NCI-H187 treated with DMSO at 0.1 percent for 48 hours (cell line): ENCODE measurements at regions not wholly inside any gene's neighbourhood (a gene's known extent, or its start where the extent isn't known, plus 50 kb on each side); places are given as distances from the start of the nearest gene placed in this dataset.
"Not testable (repeated sequence)": the region's sequence is repeated elsewhere in the genome, so short reads cannot be mapped to it uniquely, and the experiment has no call there.

ENCODE experiments used
- DNase-seq: peaks from one replicate; lab custom pipeline; 2025; lab: John Stamatoyannopoulos, UW

GRCh38 chr12:126966498-126966897 lies 1300.5 kb upstream of the TMEM132C start:
- no peak for DNase-seq

GRCh38 chr12:126967152-126967551 lies 1299.8 kb upstream of the TMEM132C start:
- no peak for DNase-seq

GRCh38 chr12:126974779-126975178 lies 1292.2 kb upstream of the TMEM132C start:
- no peak for DNase-seq

DNA sequence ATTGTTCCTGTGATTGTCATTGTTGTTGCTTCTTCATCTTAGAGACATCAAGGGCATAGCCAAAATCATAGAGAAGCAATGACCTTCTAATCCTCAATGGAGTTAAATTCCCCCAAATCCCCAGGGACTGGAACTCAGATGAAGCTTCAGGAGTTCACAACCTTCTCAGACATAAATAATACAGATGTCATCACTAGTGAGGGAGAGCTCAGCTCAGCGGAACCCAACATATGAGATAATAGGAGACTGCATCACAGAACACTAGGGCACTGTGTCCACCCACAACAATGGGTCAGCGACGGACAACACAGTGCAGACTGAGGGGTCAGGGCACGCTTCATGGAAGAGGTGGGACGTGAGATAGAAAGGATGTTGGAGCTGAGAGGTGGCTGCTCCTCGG lies 1290.4 kb upstream of the TMEM132C start:
- no peak for DNase-seq

- not testable (repeated sequence) for DNase-seq
Observed at GRCh38 chr12:126979564-126979963, 1287.4 kb upstream of the TMEM132C start.

GRCh38 chr12:126982707-126983106 lies 1284.3 kb upstream of the TMEM132C start:
- DNase-seq, result no peak

GRCh38 chr12:126983735-126984134 lies 1283.2 kb upstream of the TMEM132C start:
- DNase-seq, result not testable (repeated sequence)

GRCh38 chr12:126985663-126986062 lies 1281.3 kb upstream of the TMEM132C start:
- DNase-seq, result not testable (repeated sequence)

DNA sequence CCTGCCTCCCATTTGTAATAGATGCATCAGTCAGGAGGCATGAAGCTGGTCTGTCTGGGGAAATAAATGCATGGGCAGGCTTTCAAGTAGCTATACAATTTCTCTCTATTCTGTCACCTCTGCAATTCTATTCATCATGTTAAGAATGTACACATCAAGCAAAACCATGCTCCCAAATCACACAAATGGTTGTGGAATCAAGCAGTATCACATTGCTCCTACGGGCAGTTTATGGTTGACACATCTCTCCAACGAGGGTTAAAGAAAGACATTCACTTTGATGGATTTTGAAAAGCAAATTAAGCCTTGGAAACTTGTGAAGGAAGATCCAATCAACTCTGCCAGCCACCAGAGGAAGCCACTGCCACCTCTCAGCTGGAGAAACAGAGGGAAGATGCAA lies 1277.4 kb upstream of the TMEM132C start:
- no peak for DNase-seq

GRCh38 chr12:126993898-126994297 lies 1273.1 kb upstream of the TMEM132C start:
- DNase-seq, result no peak

DNA sequence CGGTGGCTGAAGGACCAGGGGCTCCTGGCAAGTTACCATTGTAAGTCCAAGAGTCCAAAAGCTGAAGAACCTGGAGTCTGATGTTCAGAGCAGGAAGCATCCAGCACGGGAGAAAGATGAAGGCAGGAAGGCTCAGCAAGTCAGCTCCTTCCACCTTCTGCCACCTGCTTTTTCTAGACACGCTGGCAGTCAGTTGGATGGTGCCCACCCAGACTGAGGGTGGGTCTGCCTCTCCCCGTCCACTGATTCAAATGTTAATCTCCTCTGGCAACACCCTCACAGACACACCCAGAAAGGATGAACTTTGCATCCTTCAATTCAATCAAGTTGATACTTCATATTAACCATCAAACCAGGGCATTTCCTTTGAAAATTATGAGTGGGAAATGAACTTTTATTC lies 1272.4 kb upstream of the TMEM132C start:
- DNase-seq, result no peak

- no peak for DNase-seq
Observed at GRCh38 chr12:126998031-126998430, 1268.9 kb upstream of the TMEM132C start.

DNA sequence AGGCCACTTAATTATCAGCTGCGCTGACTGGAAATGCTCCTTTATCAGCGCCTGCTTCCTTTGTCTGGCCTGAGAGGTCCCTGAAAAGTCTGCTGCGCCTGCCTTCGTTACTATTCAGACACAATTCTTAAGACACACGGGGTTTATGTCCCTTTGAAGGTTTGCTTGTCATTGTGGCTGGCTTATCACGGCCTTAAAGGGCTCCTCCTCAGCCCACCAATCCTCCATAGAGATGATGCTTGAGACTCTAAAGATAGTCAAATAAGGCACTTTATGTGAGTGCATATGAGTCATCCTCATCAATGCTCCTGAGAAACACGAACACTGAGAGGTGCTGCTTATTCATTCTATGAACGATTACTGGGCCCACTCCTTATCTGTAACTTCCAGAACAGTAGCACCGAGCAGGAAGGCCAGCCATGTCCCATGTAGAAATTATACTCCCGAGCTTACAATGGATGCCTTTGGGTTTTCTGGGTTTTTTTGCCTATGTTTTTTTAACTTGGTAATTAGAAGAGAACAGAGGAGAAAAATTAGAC lies 1268.2 kb upstream of the TMEM132C start:
- DNase-seq, result no peak

DNA sequence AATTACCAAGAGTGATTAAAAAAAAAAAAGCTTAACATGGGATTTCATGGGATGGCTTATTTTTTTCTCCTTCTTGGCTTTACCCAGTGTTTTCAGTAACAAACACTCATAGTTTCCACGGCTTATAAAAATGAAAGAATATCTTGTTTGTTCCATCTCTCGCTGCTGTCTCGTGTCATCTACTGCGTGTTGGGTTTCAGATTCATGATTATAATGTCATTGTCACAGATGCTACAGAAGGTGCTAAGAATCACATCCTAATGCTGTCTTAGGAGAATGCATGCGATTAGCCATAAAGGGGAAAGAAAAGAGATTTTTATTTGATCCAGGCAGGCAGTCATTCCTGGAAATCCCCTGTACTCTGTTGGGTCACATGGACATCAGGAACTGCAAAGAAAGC lies 1267.6 kb upstream of the TMEM132C start:
- no peak for DNase-seq

DNA sequence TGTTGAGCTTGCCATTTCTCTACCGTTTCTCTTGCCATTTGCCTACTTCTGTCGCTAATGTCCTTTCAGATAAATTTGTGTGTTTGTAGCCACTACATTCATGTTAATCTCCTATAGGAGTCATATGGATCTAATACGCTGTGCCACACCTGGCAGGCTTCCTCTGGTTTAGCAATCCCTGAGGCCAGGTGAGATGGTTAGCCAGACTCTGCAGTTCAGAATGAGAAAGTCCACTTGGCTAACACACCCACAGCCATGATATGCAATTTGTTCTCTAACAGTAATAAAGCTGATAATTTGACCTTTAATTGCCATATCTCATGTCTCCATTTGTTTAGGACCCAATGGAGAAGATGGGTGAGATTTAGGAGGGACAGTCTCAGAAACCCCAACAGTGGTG lies 1261.6 kb upstream of the TMEM132C start:
- no peak for DNase-seq

DNA sequence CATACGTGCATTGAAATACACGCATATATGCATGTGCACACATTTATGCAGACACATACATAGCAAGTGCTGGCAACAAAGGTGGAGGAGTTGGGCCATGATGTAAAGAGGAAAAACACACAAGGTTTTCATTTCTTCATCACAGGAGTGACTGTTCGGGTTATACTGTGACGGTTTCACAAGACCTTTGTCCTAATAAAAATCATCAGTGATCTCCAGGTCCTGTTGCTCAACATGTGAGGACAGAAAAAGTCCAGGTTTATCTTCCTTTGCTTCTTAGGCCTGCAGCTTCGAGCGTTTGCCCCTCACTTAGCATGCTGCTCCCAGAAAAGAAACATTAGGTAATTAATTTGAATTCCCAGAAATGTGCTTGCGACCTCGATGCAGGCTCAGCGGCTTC lies 1260.0 kb upstream of the TMEM132C start:
- DNase-seq, result no peak

- no peak for DNase-seq
Observed at GRCh38 chr12:127008755-127009403, 1258.1 kb upstream of the TMEM132C start.

- no peak for DNase-seq
Observed at GRCh38 chr12:127012109-127012508, 1254.9 kb upstream of the TMEM132C start.

DNA sequence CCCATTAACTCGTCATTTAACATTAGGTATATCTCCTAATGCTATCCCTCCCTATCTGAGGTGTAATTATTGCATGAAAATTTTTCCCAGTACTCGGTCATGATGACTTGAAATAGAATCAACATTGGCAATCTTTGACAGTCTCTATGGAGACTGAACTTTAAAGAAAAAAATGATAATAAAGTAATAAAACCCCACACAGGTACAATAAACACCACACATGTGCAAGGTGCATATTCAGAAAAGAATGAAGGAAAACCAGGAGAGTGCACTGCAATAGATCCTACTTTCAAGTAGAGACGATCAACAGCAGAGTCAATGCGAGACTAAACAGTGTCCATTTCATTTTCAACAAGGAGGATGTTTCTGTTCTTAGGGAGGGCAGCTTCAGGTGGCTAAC lies 1253.8 kb upstream of the TMEM132C start:
- no peak for DNase-seq

- no peak for DNase-seq
Observed at GRCh38 chr12:127014079-127014478, 1252.9 kb upstream of the TMEM132C start.

- DNase-seq, result no peak
Observed at GRCh38 chr12:127024791-127025190, 1242.2 kb upstream of the TMEM132C start.

DNA sequence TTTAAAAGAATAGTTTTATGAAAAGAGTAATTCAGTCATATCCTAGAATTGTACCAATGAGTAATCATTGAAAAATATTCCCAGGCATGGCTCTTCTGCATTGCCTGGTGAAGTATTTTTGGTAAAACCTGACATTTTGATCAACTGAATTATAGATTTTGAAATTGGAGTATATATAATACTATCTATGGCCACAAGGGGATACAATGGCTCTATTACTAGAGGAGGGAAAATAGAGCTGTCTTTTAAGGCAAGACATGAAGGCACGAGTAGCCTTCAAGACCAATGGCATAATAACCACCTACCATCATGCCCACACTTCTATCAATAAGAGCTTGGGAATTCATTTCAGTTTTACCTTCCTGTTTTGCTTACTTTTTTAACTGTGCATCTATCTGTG lies 1241.4 kb upstream of the TMEM132C start:
- no peak for DNase-seq

DNA sequence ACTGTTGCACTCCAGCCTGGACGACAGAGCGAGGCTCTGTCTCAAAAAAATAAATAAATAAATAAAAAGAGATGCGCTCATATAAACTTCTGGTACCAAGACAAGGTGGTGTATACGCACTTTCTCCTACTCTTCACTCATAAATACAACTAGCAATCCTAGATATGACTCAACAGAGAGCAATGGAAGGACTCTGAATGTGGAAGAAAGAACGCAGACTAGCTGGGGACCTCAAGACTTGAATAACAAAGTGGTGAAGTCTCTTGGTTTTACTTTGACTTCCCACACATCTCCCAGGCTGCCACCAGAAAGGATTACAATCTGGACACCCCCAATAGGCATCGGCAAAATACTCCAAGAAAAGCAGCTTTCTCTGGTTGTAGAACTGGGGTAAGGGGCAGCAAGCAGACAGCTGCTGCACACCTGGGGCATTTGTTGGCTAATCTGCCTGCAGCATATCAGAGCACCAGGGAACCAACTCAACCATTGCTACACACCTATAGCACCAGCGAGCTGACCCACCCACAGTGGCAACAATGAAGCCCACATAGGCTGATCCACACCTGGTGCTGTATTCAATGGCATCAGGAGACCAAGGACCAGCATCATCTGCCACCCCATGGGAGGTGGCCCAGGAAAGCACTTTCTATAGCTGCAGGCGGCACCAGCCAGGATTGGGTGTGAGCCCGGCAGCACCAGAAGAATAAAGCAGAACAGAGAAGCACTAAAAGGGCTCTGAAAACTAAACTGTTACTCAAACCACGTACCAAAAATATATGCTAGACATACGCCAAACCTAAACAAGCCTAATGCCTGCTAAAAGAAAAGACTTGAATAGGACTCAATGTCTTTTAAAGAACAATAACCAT lies 1231.7 kb upstream of the TMEM132C start:
- no peak for DNase-seq
